ENCODE measurements at regions not wholly inside any gene's neighbourhood (a gene's known extent, or its start where the extent isn't known, plus 50 kb on each side); places are given as distances from the start of the nearest gene placed in this dataset.
A peak's percentile ranks its signal among the peaks of the same experiment; 100 is the strongest.

DNA sequence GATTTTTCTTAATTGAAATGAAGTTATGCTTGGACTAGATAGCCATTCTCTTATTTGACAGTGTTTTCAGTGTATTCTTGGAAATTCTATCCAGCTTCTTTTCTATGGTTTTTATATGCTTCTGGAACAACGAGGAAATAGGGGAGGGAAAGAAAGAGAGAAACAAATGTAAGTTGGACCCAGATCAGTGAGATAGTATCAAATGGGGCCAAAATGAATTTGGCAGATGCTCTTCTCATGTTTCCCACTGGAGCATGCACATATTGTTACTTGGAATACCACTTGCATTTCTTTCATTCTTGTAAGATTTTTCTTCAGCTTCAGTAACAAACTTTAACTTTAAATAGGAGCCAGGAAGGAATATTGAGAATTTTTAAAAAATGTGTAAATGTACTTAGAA, 312.3 kb downstream of the PRL start:
- TF ChIP-seq CTCF (IDR thresholded peaks at IDR 0.05; ENCODE audit: insufficient read depth, low read depth, low read length) = no peak
- Histone ChIP-seq H3K27me3 (ENCODE audit: control insufficient read depth, insufficient read depth, low read length) (no peaks in the 10 kb centered on the region), H3K36me3 (ENCODE audit: control insufficient read depth, insufficient read depth, low read length) (no peaks in the 10 kb centered on the region), H3K4me3 (ENCODE audit: low read depth, low read length) (no peak overlapping the region)
- peak; percentile 22 for DNase-seq (ENCODE audit: low read depth)
- ChIA-PET POLR2A (no interaction called here), CTCF (no interaction called here)

GRCh38 chr6:21985904-21986303, 310.9 kb downstream of the PRL start:
- H3K4me3 ChIP-seq (ENCODE audit: low read depth, low read length) = no peak overlapping the region
- H3K36me3 ChIP-seq (ENCODE audit: control insufficient read depth, insufficient read depth, low read length) = no peaks in the 10 kb centered on the region
- DNase-seq (ENCODE audit: low read depth) = no peak
- POLR2A ChIA-PET = no interaction called here
- TF ChIP-seq CTCF (IDR thresholded peaks at IDR 0.05; ENCODE audit: insufficient read depth, low read depth, low read length) = no peak
- CTCF ChIA-PET = no interaction called here
- no peaks in the 10 kb centered on the region for H3K27me3 ChIP-seq (ENCODE audit: control insufficient read depth, insufficient read depth, low read length)

- ChIA-PET CTCF (no interaction called here), POLR2A (no interaction called here)
- no peak for TF ChIP-seq CTCF (IDR thresholded peaks at IDR 0.05; ENCODE audit: insufficient read depth, low read depth, low read length)
- Histone ChIP-seq H3K36me3 (ENCODE audit: control insufficient read depth, insufficient read depth, low read length) (no peaks in the 10 kb centered on the region), H3K27me3 (ENCODE audit: control insufficient read depth, insufficient read depth, low read length) (no peaks in the 10 kb centered on the region), H3K4me3 (ENCODE audit: low read depth, low read length) (no peak overlapping the region)
- DNase-seq (ENCODE audit: low read depth) = no peak
Observed at GRCh38 chr6:21986703-21987102, 310.1 kb downstream of the PRL start.

DNA sequence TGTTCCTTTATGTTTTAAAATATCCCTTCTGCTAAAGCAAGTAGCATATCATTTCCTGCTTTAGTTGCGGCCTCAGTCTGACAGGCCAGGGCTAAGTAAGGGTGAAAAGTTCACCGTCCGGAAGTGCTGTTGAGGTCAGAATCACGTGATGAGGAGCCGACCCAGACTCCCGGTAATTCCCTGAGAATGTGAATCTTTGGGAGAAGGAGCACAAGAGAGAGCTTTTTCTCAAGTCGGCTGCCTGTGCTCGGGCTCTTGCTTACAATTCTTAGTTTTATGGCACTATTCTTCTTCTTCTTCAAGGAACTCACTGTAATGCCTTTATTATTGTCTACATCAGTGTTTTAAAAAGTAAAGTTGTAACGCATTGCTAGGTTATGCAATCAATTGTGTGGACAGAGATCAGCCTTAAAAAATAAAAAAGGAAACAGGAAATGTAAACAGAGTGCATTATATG, 309.3 kb downstream of the PRL start:
- no peaks in the 10 kb centered on the region for H3K36me3 ChIP-seq (ENCODE audit: control insufficient read depth, insufficient read depth, low read length)
- H3K4me3 ChIP-seq (ENCODE audit: low read depth, low read length) = no peak overlapping the region
- ChIA-PET CTCF (no interaction called here), POLR2A (no interaction called here)
- no peak for TF ChIP-seq CTCF (IDR thresholded peaks at IDR 0.05; ENCODE audit: insufficient read depth, low read depth, low read length)
- no peaks in the 10 kb centered on the region for H3K27me3 ChIP-seq (ENCODE audit: control insufficient read depth, insufficient read depth, low read length)
- peak; percentile 81 for DNase-seq (ENCODE audit: low read depth)

GRCh38 chr6:21990577-21990976, 306.3 kb downstream of the PRL start:
- ChIA-PET CTCF (no interaction called here), POLR2A (no interaction called here)
- no peak for TF ChIP-seq CTCF (IDR thresholded peaks at IDR 0.05; ENCODE audit: insufficient read depth, low read depth, low read length)
- no peak for DNase-seq (ENCODE audit: low read depth)
- Histone ChIP-seq H3K4me3 (ENCODE audit: low read depth, low read length) (no peak overlapping the region), H3K27me3 (ENCODE audit: control insufficient read depth, insufficient read depth, low read length) (no peaks in the 10 kb centered on the region), H3K36me3 (ENCODE audit: control insufficient read depth, insufficient read depth, low read length) (no peaks in the 10 kb centered on the region)
